ENCODE measurements at regions not wholly inside any gene's neighbourhood (a gene's known extent, or its start where the extent isn't known, plus 50 kb on each side); places are given as distances from the start of the nearest gene placed in this dataset.

DNA sequence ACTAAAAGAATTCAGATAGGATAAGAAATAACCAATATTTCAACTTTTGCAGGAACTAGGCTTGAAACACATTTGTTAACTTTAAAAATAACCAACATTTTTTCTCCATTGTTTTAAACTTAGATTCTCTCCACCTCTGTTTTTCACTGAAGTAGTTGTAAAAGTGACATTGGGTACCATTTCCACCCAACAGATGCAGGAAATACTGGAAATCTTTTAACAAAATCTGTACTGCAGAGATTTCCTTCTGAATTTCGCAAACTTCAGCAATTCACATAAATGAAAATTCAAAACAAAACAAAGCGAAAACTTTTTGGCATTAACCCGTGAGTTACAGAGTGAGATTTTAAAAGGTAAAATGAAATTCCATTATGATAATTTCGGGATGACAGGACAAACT is 731.7 kb downstream of the RFPL4B start:
- intact Hi-C loops (cut with DNase I) = no loop called here
- 56 to 65% methylated on average over 4 of the region's 4 CpGs for WGBS, 2 donors
- Histone ChIP-seq H3K4me1 (no peaks in the 10 kb centered on the region), H3K27ac (no peak overlapping the region), H3K27me3 (no peaks in the 10 kb centered on the region), H3K4me3 (no peak overlapping the region), H3K36me3 (no peaks in the 10 kb centered on the region), H3K9me3 (no peaks in the 10 kb centered on the region)
- no peak for DNase-seq
- TF ChIP-seq, protein P1, sequence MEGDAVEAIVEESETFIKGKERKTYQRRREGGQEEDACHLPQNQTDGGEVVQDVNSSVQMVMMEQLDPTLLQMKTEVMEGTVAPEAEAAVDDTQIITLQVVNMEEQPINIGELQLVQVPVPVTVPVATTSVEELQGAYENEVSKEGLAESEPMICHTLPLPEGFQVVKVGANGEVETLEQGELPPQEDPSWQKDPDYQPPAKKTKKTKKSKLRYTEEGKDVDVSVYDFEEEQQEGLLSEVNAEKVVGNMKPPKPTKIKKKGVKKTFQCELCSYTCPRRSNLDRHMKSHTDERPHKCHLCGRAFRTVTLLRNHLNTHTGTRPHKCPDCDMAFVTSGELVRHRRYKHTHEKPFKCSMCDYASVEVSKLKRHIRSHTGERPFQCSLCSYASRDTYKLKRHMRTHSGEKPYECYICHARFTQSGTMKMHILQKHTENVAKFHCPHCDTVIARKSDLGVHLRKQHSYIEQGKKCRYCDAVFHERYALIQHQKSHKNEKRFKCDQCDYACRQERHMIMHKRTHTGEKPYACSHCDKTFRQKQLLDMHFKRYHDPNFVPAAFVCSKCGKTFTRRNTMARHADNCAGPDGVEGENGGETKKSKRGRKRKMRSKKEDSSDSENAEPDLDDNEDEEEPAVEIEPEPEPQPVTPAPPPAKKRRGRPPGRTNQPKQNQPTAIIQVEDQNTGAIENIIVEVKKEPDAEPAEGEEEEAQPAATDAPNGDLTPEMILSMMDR (IDR thresholded peaks at IDR 0.05) = no peak
- no peak for TF ChIP-seq POLR2A (IDR thresholded peaks at IDR 0.05)

DNA sequence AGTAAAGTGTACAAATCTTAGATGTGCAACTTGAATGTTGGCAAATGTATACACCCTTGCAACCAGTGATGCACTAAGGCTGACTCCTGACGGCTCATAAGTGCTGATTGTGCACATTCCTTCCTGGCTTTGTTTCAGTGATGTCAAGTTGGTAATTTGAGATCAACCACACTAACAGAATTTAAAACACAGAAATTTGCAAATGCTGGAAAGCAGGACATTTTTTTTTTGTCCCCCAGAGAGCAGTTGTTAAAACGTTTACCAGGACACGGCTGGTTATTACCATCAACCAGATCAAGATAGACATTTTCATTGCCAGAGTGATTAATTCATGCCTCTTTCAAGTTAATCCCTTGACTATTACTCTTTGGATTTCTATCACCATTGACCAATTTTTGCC is 735.6 kb downstream of the RFPL4B start:
- Histone ChIP-seq H3K4me1 (no peaks in the 10 kb centered on the region), H3K9me3 (no peaks in the 10 kb centered on the region), H3K4me3 (no peak overlapping the region), H3K27me3 (no peaks in the 10 kb centered on the region), H3K36me3 (no peaks in the 10 kb centered on the region), H3K27ac (no peak overlapping the region)
- TF ChIP-seq, protein P1 (IDR thresholded peaks at IDR 0.05) = no peak
- no peak for TF ChIP-seq POLR2A (IDR thresholded peaks at IDR 0.05)
- intact Hi-C loops (cut with DNase I) = no loop called here
- 22 to 25% methylated on average over 3 of the region's 3 CpGs for WGBS, 2 donors
- no peak for DNase-seq

DNA sequence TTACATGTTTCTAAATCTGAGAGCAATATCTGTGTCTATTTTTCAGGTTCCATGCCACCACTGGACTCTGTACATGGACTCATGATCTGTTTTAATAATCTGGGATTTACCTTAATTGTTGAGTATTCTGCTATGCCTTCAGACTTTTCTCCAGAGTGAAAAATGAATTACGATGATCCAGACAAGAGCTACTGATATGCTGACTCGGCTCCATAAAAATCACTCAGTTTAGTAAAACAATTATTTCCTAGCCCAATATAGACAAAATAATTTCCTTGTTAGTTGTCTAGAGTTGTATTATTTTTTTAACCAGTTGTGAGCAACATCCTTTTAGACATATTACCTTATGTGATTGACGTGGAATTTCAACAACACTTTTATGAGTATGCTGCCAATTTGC is 736.8 kb downstream of the RFPL4B start:
- H3K4me3 ChIP-seq = no peak overlapping the region
- no peaks in the 10 kb centered on the region for H3K36me3 ChIP-seq
- H3K27ac ChIP-seq = no peak overlapping the region
- no peak for TF ChIP-seq POLR2A (IDR thresholded peaks at IDR 0.05)
- TF ChIP-seq, protein P1 (IDR thresholded peaks at IDR 0.05) = no peak
- no peak for DNase-seq
- intact Hi-C loops (cut with DNase I) = no loop called here
- H3K27me3 ChIP-seq = no peaks in the 10 kb centered on the region
- 90 to 92% methylated on average over 3 of the region's 3 CpGs for WGBS, 2 donors
- no peaks in the 10 kb centered on the region for H3K4me1 ChIP-seq
- no peaks in the 10 kb centered on the region for H3K9me3 ChIP-seq

DNA sequence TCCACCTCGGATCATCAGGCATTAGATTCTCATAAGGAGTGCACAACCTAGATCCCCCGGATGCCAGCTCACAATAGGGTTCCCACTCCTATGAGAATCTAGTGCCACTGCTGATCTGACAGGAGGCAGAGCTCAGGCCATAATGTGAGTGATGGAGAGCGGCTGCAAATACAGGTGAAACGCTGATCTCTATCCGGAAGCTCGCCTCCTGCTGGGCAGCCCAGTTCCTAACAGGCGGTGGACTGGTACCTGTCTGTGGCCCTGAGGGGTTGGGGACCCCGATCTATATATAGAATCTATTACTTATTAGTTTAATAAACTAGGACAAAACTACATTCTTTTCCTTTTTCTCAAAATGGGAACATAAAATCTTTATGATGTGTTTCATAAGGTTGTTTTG is 741.9 kb downstream of the RFPL4B start:
- H3K27ac ChIP-seq = no peak overlapping the region
- H3K27me3 ChIP-seq = no peaks in the 10 kb centered on the region
- no peak for DNase-seq
- intact Hi-C loops (cut with DNase I) = no loop called here
- 75 to 78% methylated on average over 8 of the region's 8 CpGs for WGBS, 2 donors
- TF ChIP-seq, protein P1 (IDR thresholded peaks at IDR 0.05) = no peak
- no peak for TF ChIP-seq POLR2A (IDR thresholded peaks at IDR 0.05)
- no peak overlapping the region for H3K4me3 ChIP-seq
- no peaks in the 10 kb centered on the region for H3K4me1 ChIP-seq
- no peaks in the 10 kb centered on the region for H3K36me3 ChIP-seq
- no peaks in the 10 kb centered on the region for H3K9me3 ChIP-seq

DNA sequence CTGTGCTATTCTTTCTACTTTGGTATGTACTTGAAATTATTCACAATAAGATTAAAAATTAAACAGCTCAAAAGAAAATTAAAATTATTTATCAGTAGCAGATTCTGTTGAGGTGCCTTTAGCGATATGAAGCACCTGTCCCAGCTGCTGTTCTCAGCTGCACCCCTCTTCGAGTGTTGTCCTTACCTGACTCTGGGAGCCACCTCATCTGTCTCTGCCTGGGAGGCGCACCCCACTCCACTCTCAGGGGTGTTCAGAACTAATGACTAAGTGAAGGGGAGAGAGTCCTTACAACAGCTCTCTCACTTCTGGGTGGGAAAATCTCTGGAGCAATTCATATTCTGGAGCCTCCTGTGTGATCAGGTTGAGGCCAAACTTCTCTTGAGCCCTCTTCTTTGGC is 745.7 kb downstream of the RFPL4B start:
- no peaks in the 10 kb centered on the region for H3K9me3 ChIP-seq
- H3K4me1 ChIP-seq = no peaks in the 10 kb centered on the region
- 94 to 98% methylated on average over 3 of the region's 3 CpGs for WGBS, 2 donors
- intact Hi-C loops (cut with DNase I) = no loop called here
- H3K27ac ChIP-seq = no peak overlapping the region
- TF ChIP-seq, protein P1 (IDR thresholded peaks at IDR 0.05) = no peak
- no peak for TF ChIP-seq POLR2A (IDR thresholded peaks at IDR 0.05)
- no peaks in the 10 kb centered on the region for H3K36me3 ChIP-seq
- H3K27me3 ChIP-seq = no peaks in the 10 kb centered on the region
- DNase-seq = no peak
- no peak overlapping the region for H3K4me3 ChIP-seq

Measured in esophagus squamous epithelium (tissue), 5 donors.